ENCODE measurements at regions not wholly inside any gene's neighbourhood (a gene's known extent, or its start where the extent isn't known, plus 50 kb on each side); places are given as distances from the start of the nearest gene placed in this dataset.
"Not testable (repeated sequence)": the region's sequence is repeated elsewhere in the genome, so short reads cannot be mapped to it uniquely, and the experiment has no call there.

GRCh38 chr13:50509771-50510441, 333.6 kb downstream of the DLEU7 start:
- intact Hi-C loops (cut with DNase I), result no loop called here
- no peak for DNase-seq

- DNase-seq; intact Hi-C loops (cut with DNase I): not testable (repeated sequence)
These were observed 332.5 kb downstream of the DLEU7 start for GRCh38 chr13:50510885-50511545.

DNA sequence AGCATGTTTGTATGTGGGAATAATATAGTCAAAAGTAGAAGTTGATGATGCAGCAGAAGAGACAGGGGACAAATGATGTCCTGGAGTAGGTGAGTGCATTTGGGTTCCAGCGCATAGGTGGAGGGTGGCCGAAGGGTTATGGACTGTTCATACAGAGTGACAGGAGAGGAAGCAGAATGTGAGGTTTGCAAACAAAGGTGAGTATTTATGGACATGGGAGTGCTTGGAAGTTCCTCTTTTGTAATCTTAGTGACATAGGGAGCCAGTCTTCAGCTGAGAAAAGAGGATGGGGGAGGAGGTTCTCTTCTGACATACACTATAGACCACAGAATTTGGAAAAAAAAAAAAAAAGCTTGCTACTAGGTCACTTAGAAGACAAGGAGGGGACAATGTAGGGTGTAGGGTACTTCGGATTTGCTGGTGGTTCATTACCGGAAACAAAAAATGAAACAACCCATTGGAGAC, 331.6 kb downstream of the DLEU7 start:
- intact Hi-C loops (cut with DNase I), result no loop called here
- DNase-seq, result no peak

GRCh38 chr13:50512474-50513299, 330.8 kb downstream of the DLEU7 start:
- peak; percentile 38 to 81 (median 61) for DNase-seq
- intact Hi-C loops (cut with DNase I), result no loop called here

DNA sequence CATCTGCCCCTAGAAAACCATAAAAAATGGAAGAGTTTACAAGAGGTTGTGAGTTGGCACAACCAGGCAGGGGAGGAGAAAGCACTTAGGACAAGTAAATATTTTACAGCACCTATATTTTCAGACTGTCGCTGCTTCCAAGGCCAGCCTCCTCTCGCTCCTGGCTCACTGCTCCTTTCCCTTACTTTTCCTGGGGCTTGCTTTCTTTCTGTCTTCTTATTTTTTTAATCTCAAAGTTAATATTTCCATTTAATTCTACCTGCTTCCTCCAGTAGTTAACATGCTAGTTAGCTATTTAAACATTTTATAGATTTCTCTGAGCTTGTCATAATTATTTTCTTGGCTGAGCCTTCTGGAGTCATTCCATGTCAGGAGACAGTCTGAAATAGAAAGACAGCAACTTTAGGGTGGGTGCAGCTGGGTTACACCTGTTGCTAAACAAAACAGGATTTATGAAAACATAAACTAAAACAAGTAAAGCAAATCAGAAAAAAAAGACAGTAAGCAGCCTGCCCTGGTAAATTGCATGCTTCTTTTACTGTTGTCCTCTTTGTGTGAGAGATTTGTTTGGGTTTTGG, 330.1 kb downstream of the DLEU7 start:
- intact Hi-C loops (cut with DNase I), result no loop called here
- no peak for DNase-seq

DNA sequence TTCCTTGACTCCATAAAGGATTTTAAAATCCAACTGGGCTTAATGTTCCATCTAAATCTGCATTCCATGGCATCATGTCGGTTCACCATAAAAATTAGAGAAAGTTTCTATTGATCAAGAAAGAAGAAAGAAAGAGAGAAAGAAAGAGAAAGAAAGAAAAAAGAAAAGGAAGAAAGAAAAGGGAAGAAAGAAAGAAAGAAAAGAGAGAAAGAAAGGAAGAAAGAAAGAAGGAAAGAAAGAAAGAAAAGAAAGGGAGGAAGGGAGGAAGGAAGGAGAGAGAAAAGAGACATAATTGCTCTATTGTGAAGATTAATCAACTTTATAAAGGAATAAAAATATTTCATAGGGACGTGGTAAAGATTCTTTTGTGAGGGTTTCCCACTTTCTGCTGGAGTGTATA, 329.2 kb downstream of the DLEU7 start:
- DNase-seq, result no peak
- intact Hi-C loops (cut with DNase I), result no loop called here

DNA sequence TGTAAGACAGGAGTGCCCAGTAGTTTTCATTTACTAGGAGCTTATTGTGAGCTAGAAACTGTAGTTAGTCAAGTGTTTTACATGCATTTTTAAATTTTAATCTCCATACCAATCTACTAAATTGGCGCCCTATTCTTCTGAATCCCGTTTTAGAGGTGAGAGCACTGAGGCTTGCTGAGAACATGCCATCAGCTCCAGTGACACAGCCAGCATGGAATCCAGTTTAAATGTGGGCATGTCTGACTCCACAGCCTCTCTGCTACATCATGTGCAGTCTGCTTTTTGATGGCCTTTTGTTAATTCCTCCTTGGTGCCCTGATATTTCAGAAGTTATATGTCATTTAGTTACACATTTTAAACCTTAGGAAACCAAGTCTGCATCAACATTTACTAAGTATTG, 325.4 kb downstream of the DLEU7 start:
- no peak for DNase-seq
- intact Hi-C loops (cut with DNase I), result no loop called here

- intact Hi-C loops (cut with DNase I), result no loop called here
- DNase-seq, result peak in 39 of 42 donors; percentile 4 to 75 (median 46)
These were observed 324.7 kb downstream of the DLEU7 start for GRCh38 chr13:50518781-50519201.

GRCh38 chr13:50519866-50520265, 323.6 kb downstream of the DLEU7 start:
- DNase-seq, result no peak
- intact Hi-C loops (cut with DNase I), result loop anchor here (10.0 kb wide), 2 partner anchors 115 to 525 kb away; partner anchors contain the start of gene TRIM13

DNA sequence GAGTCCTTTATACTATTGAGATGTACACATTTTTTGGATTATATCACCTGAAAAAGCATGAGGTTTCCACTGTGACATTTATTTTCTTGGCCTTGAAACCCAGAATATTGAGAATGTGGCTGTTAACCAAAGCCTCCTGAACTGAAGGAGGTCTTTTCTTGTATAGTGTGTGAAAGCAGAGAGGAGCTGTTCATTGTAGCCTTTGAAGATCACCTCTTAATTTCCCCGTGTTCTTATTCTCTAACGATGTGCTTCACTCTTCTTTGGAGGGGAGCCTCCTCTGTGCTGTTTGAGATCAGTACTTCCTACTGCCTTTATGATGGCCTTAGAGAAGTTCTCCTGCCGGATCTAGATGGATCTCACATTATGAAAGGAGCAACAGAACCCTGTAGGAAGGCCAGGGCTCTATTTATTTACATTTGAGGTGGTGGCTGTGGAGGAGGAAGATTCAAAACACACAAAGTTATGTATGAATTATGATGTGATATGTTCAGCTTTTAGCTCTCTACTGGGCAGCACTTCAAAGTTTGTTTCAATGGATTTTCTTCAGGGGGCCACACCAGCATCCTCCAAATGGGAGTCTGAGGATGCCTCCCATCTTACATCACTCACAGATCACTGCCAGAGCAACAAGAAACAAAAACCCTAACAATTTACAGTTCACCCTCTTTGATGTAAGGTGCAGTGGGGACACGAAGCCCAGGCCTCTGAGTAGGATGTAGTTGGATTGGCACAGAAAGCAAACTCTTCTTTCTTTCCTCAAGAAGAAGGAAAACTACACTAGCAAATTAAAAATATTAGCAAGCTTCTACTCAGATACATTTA, 322.3 kb downstream of the DLEU7 start:
- DNase-seq, result no peak
- intact Hi-C loops (cut with DNase I), result loop anchor here (10.0 kb wide), 2 partner anchors 116 to 526 kb away; partner anchors contain the start of gene TRIM13

DNA sequence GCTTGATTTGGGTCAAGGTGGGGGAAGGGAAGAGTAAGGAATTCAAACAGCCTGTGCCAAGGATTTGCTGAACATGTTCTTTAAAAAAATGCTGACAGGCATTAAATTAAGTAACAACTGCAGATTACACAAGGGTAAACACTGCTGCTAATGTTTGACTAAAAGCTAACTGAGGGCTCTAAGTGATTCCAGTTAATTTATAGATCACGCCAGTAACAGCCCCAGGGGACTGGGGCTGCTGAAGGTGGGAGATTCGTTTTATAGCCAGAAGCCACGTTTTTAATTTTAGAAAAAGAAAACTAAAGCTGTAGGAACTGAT, 321.7 kb downstream of the DLEU7 start:
- intact Hi-C loops (cut with DNase I), result loop anchor here (10.0 kb wide), 2 partner anchors 117 to 527 kb away; partner anchors contain the start of gene TRIM13
- no peak for DNase-seq

DNA sequence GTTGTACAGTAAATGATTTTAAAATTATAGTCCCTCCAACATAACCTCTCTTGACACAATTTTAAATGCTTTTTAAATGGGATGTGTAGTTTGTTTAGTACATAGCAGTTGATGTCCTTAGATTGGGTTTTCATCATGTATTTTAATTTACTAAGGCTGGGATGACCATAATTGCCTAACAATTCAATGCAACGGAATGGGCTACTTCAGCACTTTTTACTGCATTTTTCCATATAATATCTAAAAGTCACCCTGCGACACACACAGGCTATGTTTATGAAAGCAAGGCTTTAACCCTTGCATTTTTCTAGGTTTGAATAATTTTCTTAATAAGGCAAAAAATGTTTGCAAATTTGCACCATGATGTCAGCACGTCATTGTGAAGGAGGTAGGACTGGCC, 321.0 kb downstream of the DLEU7 start:
- no peak for DNase-seq
- intact Hi-C loops (cut with DNase I), result loop anchor here (10.0 kb wide), 2 partner anchors 118 to 528 kb away; partner anchors contain the start of gene TRIM13

DNA sequence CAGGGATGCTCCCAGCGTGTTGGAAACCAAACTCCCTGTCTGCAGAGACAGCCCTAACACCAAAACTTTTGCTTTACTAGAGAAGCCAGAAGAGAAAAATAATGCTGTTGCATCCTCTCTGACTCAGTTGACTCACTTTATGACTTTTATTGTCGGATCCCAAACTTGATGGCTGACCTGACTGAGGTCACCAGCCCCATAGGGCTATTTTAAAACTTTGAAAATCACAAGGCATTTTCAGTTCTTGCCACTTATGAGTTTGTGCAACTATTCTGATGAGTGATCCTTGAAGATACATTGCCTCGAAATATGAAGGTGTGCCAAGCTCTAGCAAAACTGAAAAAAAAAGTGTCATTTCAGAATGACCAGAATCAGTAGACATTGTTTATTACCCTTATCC, 320.2 kb downstream of the DLEU7 start:
- intact Hi-C loops (cut with DNase I), result loop anchor here (10.0 kb wide), 2 partner anchors 119 to 529 kb away; partner anchors contain the start of gene TRIM13

DNA sequence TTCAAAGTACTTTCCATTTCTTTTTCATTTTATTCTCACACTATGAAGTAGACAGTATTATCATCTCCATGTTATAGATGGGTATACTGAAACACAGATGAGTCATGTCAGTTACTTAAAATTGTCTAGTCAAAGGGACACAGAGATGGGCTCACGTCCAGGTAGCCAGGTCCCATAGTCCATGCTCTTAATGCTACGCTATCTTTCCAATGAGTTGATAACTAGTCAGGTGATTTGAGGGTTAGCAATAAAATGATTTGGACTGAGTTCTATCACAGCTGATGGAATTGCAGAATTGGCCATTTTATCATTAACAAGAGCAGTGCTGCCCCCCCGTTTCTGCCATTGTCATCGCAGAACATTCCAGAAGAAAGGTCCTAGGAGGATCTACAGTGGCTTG, 318.9 kb downstream of the DLEU7 start:
- no peak for DNase-seq
- intact Hi-C loops (cut with DNase I), result loop anchor here (10.0 kb wide), 2 partner anchors 120 to 530 kb away; partner anchors contain the start of gene TRIM13

More for the DNA sequence above, 320.2 kb downstream of the DLEU7 start:
- DNase-seq, result no peak

DNA sequence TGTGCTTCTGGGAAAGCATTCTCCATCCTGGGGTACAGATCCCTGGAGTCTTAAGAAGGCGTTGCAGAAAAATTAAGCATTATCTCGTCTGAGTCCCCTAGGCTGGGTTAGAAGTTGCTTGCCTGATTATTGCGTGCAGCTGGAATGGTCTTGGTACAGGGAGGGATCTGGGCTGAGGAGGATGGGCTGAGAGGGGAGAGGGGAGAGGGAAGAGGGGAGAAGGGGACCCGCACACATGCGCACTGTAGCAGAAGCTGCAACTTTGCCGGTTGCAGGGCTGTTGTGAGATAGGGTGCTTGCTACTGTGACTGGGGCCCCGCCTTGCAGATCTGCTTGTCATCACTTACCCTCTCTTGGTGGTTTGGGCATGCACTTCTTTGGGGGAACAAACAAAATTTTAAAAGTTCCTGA, 316.8 kb downstream of the DLEU7 start:
- no peak for DNase-seq
- intact Hi-C loops (cut with DNase I), result loop anchor here (10.0 kb wide), 2 partner anchors 122 to 532 kb away; partner anchors contain the start of gene TRIM13

- DNase-seq, result peak in 2 of 42 donors; percentile 5 to 11
- intact Hi-C loops (cut with DNase I), result loop anchor here (10.0 kb wide), 2 partner anchors 122 to 532 kb away; partner anchors contain the start of gene TRIM13
These were observed 316.3 kb downstream of the DLEU7 start for GRCh38 chr13:50527188-50527587.

- peak in 2 of 42 donors; percentile 30 to 43 for DNase-seq
- intact Hi-C loops (cut with DNase I), result loop anchor here (10.0 kb wide), 2 partner anchors 123 to 533 kb away; partner anchors contain the start of gene TRIM13
These were observed 315.6 kb downstream of the DLEU7 start for GRCh38 chr13:50527612-50528509.

Data from head of caudate nucleus (tissue), 42 donors.